ENCODE measurements at regions not wholly inside any gene's neighbourhood (a gene's known extent, or its start where the extent isn't known, plus 50 kb on each side); places are given as distances from the start of the nearest gene placed in this dataset.
A peak's percentile ranks its signal among the peaks of the same experiment; 100 is the strongest.

DNA sequence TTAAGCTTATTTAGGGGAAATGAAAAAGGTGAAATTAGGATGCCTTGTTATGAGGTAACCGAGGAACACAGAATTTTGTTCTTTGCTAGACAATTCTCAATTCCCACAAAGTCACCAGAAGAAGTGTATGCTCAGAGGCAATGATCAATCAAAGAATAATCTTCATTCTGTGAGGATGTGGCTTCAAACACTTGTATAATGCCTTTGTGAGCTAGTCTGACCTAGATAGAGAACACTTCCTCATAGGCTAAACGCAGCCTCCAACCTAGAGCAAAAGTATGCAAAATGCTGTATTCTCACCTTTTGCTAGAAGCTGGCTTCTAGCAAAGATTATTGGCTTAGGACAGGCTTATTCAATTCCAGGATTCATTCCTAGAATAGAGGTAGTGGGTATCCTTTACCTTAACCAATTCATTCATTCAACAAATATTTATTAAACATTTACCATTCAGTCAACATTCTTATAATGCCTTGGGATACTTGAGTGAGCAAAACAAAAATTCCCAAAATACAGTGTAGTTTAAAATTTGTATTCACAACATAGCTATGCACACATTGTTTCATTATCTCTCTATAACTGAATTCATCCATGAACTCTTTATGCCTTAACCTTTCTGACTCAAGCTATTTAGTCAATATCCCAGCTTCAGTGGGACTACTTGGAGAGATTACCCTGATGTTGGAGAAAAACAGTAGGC is 530.2 kb downstream of the PTPRC start:
- no peak for DNase-seq

DNA sequence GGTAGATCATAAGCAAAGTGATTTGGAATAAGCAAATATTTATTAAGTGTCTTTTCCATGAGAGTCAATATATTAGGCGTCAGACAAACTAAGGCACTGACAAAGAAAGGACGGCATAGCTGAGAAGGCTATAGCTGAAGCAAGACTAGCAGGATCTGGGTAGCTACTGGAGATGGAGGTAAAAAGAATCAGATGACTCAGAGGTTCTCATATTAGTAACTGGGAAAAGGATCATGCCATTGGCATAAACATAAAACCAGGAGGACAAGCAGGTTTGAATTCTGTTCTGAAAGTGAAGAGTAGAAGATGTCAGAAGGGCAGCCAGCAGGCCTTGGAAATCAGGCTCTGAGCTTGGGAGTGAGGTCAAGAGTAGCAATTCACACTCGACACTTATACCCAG is 531.9 kb downstream of the PTPRC start:
- no peak for DNase-seq

DNA sequence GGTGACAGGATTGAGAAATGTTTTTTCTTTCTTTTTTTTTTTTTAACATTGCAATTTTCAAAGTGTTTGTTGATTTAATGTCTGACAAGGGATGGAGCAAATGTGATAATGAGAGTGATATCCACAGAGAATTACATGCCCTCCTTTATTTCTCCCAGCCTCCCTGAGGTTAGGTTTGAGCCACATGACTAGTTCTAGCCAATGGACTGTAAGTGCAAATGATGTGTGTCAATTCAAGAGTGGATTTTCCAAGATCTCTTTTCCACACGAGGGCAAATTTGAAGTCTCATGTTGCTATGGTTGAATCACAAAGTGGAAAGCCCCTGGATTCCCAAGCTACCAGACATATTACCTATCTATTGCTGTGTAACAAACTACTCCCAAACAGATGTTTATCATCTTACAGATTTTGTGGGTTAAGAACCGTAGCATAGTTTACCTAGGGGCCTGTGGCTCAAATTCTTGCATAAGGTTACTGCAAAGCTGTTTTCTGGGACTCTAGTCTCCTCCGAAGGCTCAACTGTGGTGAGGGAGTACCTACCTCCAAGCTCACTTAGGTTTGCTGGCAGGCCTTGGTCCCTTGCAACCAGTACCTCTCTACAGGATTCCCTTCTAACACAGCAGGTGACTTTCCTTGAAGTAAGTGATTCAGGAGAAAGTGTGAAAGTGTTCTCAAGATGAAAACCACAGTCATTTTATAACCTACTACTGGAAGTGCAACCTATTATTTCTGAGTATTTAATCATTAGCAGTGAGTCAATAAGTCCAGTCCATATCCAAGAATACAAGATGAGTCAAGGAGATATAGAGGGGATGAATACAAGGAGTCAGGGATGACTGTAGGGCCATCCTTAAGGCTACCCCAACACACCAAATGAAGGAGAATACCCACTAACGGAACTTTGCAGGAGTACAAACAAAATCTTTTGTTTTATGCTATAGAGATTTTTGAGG is 533.6 kb downstream of the PTPRC start:
- no peak for DNase-seq

DNA sequence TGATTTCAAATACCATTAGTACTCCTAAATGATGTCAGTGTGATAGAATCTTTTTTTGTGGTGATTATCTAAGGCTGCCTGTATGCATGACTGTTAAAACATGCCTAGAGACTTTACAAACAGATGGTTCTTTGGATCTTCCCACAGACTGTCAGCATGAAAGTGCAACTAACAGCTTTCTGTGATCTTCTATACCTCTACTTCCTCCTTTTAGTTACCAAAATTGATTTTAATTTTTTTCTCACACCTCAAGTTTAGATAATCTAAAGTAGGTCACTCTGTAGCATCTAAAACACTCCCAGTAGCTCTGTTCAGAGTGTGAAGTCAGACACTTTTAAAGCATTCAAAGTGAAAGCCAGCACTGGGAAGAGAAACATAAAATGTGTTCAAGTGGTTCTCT is 534.5 kb downstream of the PTPRC start:
- DNase-seq: peak; percentile 47

DNA sequence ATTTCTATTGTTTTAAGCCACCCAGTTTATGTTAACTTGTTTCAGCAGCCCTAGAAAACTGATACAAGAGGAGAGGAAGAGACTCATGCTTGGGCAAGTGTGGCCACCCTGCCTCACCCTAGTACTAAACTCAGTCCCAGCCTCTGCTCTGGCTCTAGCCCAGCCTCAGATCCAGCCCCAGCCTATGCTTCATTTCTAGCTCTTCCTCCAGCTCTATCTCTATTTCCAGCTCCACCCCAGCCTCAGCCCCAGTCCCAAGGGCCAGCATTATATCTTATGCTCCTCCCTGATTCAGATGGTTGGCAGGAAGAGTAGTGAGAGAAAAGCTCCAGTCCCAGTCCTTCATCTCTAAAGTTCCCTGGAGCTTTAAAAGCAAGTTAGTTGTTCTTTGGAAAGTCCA is 535.5 kb downstream of the PTPRC start:
- no peak for DNase-seq

DNA sequence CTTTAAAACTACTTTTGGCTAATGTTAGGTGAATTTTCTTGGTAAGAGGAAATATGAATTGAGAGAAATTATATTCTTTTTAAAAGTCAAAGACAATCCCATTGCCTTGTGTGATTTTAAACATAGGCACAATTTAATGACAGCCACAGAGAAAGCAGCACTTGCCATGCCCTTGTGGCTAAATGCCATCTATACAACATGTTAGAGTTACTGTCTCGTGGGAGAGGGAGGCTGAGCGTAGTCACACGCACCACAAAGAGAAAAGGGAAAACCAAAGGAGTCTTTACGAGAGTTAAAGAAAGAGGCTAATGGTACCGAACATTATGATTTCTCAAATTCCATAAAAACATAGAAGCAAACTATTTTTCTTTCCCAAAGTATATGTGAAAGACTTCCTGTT is 537.9 kb downstream of the PTPRC start:
- no peak for DNase-seq

DNA sequence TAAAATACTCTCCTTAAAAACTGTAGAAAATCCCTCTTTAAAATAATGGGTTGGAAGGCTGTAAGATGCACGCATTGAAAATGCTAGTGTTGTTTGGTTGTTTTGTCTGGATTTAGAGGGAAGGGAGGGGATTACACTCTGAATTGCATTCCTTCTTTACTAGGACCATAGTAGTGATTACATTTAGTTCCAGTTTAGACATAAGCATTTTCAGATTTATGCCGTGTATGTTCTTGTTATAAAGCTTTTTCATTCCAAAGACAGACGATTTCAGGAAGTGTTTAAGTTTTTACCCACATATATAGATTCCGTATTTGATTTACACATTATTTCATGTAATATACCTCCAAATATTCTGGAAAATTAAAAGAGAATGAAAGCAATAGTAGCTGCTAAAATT is 538.4 kb downstream of the PTPRC start:
- DNase-seq: no peak

DNA sequence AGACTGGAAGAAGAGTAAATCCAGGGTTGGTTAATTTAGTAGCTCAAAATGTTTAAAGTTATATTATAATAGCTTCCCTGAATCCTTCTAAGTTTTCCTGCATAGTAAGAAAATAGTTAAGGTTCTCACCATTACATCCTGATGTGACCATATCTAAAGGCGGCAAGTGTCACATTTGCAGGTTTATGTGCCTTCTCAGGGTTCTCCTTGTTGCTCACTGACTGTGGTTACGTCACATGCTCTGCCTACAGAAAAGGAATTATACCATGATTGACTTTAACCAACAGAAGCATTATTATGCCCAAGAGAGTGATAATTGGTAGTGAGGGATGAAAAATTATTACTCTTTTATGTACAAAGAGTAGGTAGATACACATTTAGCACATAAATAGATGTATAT is 539.8 kb downstream of the PTPRC start:
- no peak for DNase-seq

DNA sequence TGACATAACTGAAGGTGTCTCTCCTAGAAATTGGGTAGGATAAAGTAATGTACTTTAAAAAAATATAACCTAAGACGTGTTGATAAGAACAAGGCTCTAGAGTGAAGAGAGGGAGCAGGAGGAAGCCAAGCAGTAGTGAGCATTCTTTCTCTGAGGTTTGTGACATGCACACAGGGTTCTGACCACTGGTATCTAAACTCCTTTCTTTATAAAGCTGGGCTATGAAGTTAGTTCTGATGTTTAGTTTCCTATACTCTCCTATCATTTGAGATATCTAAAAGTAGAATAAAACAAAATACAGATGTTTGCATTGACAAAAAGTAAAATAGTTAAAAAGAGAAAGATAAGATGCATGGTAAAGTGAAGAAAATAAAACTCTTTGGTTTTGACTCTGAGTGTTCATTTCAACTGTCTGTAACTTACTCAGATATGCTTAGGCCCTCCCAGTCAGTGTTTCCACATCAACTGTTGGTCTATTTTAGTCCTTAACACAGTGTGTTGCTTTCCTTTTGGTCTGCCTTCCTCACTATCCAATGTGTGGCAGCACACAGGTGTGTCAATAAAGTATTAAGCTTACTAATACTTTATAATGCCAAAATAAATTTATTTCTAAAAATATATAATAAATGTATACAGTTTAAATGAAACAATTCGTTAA is 543.5 kb downstream of the PTPRC start:
- DNase-seq: no peak

DNA sequence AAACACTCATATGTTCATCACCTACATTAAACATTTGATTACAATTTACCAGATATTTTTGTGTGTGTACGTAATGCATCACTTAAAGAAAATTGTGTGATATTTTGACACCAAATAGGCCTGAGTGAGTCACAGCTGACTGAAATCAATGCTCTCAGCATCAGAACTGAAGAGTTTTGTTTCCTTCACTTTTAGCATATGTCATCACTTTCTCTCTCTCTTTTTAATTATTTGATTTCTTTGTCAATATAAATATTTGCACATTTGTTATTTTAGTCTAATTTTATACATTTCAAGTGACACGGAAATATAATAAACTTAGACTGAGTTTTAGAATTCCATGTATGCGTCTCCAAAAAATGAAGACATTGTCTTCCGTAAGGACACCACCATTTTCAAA is 545.3 kb downstream of the PTPRC start:
- DNase-seq: no peak

DNA sequence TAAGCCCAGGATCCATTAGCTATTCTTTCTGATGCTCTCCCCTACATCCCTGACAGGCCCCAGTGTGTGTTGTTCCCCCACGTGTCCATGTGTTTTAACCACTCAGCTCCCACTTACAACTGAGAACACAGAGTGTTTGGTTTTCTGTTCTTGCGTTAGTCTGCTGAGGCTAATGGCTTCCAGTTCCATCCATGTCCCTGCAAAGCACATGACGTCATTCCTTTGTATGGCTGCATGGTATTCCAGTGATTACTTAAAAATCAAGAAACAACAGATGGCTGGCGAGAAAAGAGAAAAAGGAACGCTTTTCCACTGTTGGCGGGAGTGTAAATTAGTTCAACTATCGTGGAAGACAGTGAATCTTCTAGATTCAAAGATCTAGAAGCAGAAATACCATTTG is 556.0 kb downstream of the PTPRC start:
- DNase-seq: no peak

DNA sequence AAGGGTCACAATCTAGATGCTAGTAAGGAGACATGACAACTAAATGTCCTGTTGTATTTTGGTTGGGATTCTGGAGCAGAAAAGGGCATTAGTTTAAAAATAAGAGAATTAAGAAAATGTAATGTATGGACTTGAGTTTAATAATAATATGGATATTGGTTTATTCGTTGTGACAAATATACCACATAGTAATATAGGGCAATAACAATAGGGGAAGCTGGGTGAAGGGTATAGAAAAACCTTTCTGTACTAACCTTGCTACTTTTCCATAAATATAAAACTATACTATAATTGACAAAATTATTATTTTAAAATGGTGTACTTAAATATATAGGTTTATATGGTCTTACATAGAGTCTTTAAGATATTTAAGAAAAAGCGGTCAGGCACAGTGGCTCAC is 558.9 kb downstream of the PTPRC start:
- DNase-seq: no peak

DNA sequence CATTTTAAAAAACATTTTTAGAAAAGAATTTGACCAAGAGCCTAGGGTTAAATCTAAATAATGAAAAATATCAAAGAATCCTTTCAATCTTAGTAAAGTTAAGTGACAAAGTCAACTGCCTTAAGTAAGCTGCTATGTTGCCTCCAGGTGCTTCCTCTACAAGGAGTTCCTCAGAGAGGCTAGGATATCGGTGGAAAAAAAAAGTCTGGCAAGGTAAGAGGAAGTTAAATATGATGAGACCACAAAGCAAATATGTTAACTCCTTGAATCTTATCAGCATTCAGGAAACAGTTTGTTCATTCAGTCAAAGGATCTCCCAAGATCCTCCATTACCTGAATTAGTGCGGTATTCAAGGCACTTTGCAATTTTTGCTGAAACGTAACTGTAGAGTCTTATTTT is 563.5 kb downstream of the PTPRC start:
- DNase-seq: no peak

DNA sequence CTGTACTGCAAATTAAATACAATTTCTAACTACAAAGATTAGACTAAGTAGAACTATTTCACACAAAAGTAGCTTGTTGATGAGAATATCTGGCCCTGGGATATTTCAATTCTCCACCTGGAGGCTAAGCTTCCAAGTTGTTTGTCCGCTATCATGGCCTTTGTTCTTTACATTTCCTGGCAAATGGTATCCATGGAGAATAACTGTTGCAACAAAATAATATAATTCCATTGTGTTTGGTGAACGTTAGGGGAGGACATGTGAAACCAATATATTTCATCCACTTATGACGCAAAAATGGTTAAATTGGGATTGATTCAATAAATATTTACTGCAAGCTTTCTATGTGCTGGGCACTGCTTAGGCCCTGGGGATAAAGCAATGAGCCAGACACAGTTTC is 565.4 kb downstream of the PTPRC start:
- DNase-seq: no peak

DNA sequence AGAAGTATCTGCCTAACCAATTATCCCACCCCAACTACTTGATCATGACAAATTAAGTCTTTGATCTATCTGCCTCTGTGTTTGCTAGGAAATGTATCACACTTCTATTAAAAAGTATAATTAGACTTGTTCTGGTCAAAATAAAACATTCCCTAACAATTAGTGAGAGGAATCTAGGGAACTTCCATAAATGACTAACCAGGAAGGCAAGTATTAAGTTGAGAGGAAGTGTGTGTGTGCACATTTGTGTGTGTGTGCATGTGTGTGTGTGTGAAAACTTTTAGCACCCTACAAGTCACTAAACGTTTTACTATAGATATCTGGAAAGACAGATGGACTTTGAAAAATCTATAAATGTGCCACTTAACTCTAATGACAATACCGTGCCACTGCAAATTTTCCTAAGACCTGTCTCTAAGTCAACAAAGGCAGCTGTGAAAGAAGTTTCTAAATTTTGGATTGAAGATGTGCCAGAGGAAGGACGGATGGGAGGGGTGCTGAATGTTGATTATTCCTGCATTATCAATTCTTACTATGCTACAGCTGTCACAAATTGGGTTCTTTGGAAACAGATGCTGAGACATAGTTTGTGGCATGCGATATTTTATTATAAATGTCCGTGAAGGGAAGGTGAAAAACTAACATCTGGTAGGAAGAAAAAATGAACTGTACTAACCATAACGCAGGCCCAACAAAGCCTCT is 567.1 kb downstream of the PTPRC start:
- no peak for DNase-seq

DNA sequence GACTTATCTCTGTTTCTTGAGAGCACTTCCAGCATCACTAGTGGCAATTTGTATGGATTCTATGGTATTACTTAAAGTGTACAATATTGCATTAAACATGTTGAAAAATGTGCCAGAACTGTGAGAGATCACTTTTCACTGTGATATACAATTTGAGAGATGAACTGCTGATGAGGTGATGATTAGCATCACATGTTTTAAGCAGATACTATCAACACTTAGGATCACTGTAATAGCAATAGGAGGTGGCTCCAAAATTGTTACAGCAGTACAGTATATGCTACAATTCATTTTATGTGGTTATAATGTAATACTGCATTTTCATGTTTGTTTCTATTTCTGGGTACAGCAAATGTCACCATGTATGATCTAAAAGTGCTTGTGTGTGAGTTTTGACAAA is 570.0 kb downstream of the PTPRC start:
- DNase-seq: no peak

DNA sequence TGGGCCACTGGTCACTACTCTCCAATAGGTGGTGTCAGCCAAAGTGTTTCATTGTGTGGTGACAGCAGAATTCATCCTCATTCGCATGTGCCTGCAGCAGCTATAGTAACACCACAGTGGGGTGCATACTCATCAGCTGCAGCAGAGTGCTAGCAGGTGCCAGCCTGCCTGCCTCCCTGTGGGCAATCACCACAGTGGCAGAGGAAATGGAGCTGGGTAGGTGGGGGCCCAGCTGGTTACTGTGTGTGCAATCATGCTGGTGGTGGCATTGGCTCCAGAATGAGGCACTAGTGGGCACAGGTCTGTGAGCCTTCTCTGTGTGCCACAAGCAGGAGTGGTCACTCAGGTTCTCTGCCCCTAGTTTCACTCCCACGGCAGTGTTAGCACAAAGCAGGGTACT is 579.2 kb downstream of the PTPRC start:
- no peak for DNase-seq

DNA sequence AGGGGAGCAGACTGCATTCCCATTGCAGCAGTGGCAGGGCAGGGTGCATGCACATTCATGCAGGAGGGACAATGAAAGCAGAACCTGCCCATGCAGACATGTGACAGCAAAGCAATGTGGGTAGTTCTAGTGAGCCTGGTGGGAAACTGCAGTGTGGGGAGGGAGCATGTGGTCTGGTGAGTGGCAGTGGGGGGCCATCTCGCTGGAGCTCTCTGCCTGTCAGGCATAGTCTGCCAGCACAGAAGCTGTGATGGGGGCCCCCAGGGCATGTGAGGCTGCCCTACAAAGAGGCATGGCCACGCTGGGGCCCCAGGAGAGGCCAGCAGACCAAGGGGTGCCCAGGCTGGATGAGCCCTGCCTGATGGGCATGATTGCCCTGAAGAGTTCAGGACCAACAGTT is 579.7 kb downstream of the PTPRC start:
- DNase-seq: no peak

DNA sequence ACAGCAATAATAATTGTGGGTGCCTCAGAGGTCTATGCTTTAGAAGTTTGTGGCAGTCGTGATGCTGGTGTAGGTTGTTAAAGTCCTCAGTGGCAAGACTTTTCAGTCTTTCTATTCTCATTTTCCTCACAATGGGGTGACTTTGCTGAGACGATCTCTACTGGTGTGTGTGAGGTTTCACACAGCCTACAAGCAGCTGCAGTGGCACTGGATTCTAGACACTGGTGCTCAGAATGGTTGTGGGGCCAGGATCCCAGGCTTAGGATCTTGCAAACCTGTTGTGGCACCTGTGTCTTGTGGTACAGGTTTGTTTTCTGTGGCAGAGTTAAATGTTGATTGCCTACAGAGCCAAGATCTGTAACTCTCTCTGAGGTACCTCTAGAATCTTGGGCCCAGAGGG is 581.2 kb downstream of the PTPRC start:
- no peak for DNase-seq

DNA sequence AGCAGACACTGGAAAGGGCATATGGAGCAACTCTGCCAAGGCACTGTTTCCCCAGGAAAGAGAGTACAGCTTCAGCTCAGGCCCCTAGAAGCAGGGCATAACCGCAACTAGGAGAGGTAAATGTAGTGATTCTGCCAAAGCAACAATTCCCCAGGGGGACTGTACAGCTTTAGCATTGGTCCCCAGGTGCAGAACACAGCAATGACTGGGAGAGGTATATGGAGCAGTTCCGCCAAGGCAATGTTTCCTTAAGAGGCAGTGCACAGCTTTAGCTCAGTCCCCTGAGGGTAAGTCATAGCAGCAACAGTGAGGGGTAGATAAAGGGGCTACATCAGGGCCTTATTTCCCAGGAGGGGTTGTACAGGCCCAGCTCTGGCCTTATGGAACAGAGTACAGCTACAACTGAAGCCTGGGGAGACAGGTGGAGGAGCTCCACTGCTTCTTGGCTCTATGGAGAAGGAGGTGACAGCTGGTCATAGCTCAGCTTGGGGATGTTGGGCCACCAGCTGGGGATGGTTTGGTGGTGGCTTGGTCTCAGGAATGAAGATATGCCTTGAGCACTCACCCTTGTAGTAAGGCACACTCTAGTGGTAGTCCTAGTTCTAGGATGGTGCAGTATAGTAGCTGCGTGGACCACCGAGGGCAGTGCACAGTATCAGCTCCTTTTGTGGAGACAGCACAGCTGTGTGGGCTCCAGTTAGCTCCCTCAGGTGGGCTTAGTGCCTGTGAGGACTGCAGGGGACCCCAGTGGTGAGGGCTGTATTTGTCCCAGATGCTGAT is 582.7 kb downstream of the PTPRC start:
- no peak for DNase-seq

DNA sequence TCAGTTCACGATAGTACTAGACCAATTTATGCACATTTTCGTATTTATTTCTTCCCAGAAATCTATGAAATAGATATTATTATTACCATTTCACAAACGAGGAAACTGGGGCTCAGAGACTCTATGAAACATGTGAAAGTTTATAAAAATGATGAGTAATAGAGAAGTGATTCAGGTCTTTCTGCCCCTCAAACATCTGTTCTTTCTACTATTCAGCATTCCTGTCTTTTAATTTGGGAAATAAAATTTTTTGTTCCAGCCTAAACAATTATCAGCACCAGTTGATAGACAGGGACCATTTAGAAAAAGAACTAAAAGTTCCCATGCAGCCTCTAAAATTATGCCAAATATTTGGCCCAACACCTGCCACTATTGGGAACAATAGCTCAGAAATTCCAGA is 585.1 kb downstream of the PTPRC start:
- DNase-seq: no peak

DNA sequence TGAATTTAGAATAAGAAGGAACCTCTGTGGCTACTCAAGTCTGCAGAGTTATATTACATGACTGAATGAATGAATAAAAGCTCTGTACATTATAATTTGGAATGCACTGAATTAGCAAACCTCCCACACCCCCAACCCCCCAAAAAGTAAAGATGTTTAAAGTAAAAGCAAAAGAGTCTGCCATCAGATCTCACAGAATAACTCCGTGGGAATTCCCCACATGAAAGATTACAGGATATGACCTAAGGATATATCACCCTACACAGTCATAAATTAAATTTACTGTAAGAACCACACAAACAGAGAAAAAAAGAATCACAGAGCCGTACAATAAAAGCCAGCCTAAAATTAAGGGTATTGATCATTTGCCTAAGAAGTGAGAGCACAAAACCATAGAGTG is 587.3 kb downstream of the PTPRC start:
- DNase-seq: peak; percentile 50

Data from fibroblast of skin of scalp (primary cell).